Pancreas (tissue), 10 donors: ENCODE measurements at regions not wholly inside any gene's neighbourhood (a gene's known extent, or its start where the extent isn't known, plus 50 kb on each side); places are given as distances from the start of the nearest gene placed in this dataset.

ENCODE experiments used
- ATAC-seq, 4 donors: fragments of 200-7000 bp; cut with Tn5 transposase; one replicate each; pipeline versions ENCODE4 v1.8.0 to v1.9.1; 2020; ENCODE audit warnings: mild to moderate bottlenecking in 4 of 4, moderate library complexity in 4 of 4
- DNase-seq, 6 donors: peaks; one replicate each; pipeline ENCODE4 v3.0.0-alpha.2; 2020
- FAIRE-seq: peaks from 2 replicates; lab custom pipeline; 2012; peaks lifted over from hg19 to GRCh38; lab: Jason Lieb, UNC
- H3K27ac ChIP-seq, 4 donors: fragments of 200-600 bp; sonication (generic); 1 replicate in 3 of 4; 2 replicates in 1 of 4; pipeline versions ENCODE4 v1.5.0 to v1.8.0; 2020
- H3K27me3 ChIP-seq, 4 donors: fragments of 200-600 bp; one replicate each; pipeline ENCODE4 v1.8.0; 2021
- H3K36me3 ChIP-seq, 3 donors: fragments of 200-600 bp; sonication (generic) in 1 of 3; one replicate each; pipeline versions ENCODE4 v1.5.0 to v1.8.0; 2020 to 2021
- H3K4me1 ChIP-seq, 3 donors: fragments of 200-600 bp; one replicate each; pipeline ENCODE4 v1.8.0; 2021
- H3K4me3 ChIP-seq, 4 donors: fragments of 200-600 bp; sonication (generic) in 2 of 4; one replicate each; pipeline versions ENCODE4 v1.5.0 to v1.8.0; 2020 to 2021
- H3K9me3 ChIP-seq, 4 donors: fragments of 200-600 bp; one replicate each; pipeline ENCODE4 v1.8.0; 2021
- CTCF ChIP-seq, 4 donors: fragments of 200-600 bp; sonication (generic) in 3 of 4; IDR thresholded peaks; one replicate each; pipeline versions ENCODE4 v1.5.0 to v1.8.0; 2021; ENCODE audit warnings: antibody characterized with exemption in 4 of 4
- WGBS, 2 donors: extraction: QIAGEN DNeasy Blood & Tissue Kit; methylation state at CpG; one replicate each; pipeline ENCODE4 v1.1.7; 2013; 5-methylcytosine and 5-hydroxymethylcytosine counted together
- intact Hi-C, 3 donors: fragments of 100-400 bp; cut with DNase I; formaldehyde crosslinking; loops; one replicate each; pipeline versions ENCODE4 v1.11.1 to v1.14.2; 2022
- donor health status: healthy with polysubstance abuse.
- donor health status: DM: no; HTN: no; CAD: no; lungs with moderate emphysema.
- donor health status: DM: no; HTN: no; CAD: no.
- donor health status: control.
- donor health status: control.
- donor health status: Bipolar disorder and iron deficiency.
- donor health status: DM: yes; HTN: yes; CAD: no.
- donor health status: DM: no; HTN: no; CAD: no.
- donor health status: DM: no; HTN: no; CAD: no.
- donor health status: DM: yes; HTN: yes; CAD: no.

- TF ChIP-seq CTCF (IDR thresholded peaks at IDR 0.05), result no peak
- intact Hi-C loops, result no loop called here
- H3K4me1 ChIP-seq, result peaks cover 0 to 4% (median 0%) of the 10 kb centered on the region in 3 donors
- H3K4me3 ChIP-seq, result no peak overlapping the region
- H3K36me3 ChIP-seq, result no peaks in the 10 kb centered on the region
- WGBS, 2 donors, result 39 to 44% methylated on average over 6 of the region's 6 CpGs
- no peaks in the 10 kb centered on the region for H3K27me3 ChIP-seq
- peak overlapping the region in 3 of 4 donors; percentile 38 to 57 (median 39) for H3K27ac ChIP-seq
- peak in 1 of 6 donors; percentile 28 for DNase-seq
- no peaks in the 10 kb centered on the region for H3K9me3 ChIP-seq
- ATAC-seq, result peak in 2 of 4 donors; percentile 8 to 57
- FAIRE-seq, result no peak
Measured at GRCh38 chr5:61731267-61731945, 399.3 kb downstream of the ZSWIM6 start.

GRCh38 chr5:61731946-61732314, 399.9 kb downstream of the ZSWIM6 start:
- DNase-seq (no peak), ATAC-seq (peak in 2 of 4 donors; percentile 52 to 59), FAIRE-seq (no peak)
- H3K9me3 ChIP-seq, result no peaks in the 10 kb centered on the region
- peak overlapping the region in 3 of 4 donors; percentile 1 to 57 (median 39) for H3K27ac ChIP-seq
- no peak overlapping the region for H3K4me3 ChIP-seq
- intact Hi-C loops, result no loop called here
- no peaks in the 10 kb centered on the region for H3K36me3 ChIP-seq
- WGBS, 2 donors, result 8% methylated on average over 5 of the region's 5 CpGs
- H3K27me3 ChIP-seq, result no peaks in the 10 kb centered on the region
- TF ChIP-seq CTCF (IDR thresholded peaks at IDR 0.05), result no peak
- peaks cover 0 to 4% (median 0%) of the 10 kb centered on the region in 3 donors for H3K4me1 ChIP-seq

- intact Hi-C loops, result no loop called here
- Histone ChIP-seq H3K4me1 (peaks cover 0 to 4% (median 0%) of the 10 kb centered on the region in 3 donors), H3K27me3 (no peaks in the 10 kb centered on the region), H3K4me3 (no peak overlapping the region), H3K36me3 (no peaks in the 10 kb centered on the region), H3K9me3 (no peaks in the 10 kb centered on the region), H3K27ac (peak overlapping the region in 1 of 4 donors; percentile 1)
- ATAC-seq (peak in 3 of 4 donors; percentile 20 to 30 (median 21)), FAIRE-seq (no peak), DNase-seq (no peak)
- no peak for TF ChIP-seq CTCF (IDR thresholded peaks at IDR 0.05)
- 36 to 47% methylated on average over 12 of the region's 12 CpGs for WGBS, 2 donors
Measured at GRCh38 chr5:61732369-61732768, 400.3 kb downstream of the ZSWIM6 start.

- no peak for FAIRE-seq
- TF ChIP-seq CTCF (IDR thresholded peaks at IDR 0.05), result no peak
- Histone ChIP-seq H3K9me3 (no peaks in the 10 kb centered on the region), H3K4me1 (peaks cover 0 to 4% (median 0%) of the 10 kb centered on the region in 3 donors), H3K36me3 (no peaks in the 10 kb centered on the region), H3K27me3 (no peaks in the 10 kb centered on the region), H3K4me3 (no peak overlapping the region), H3K27ac (no peak overlapping the region)
- intact Hi-C loops, result no loop called here
- 85 to 88% methylated on average over 18 of the region's 18 CpGs for WGBS, 2 donors
- ATAC-seq, result no peak
- no peak for DNase-seq
Measured at GRCh38 chr5:61732796-61733195, 400.7 kb downstream of the ZSWIM6 start.

- H3K27ac ChIP-seq, result peak overlapping the region; percentile 31 to 44 (median 32)
- ATAC-seq (peak in 2 of 4 donors; percentile 25 to 28), DNase-seq (no peak), FAIRE-seq (no peak)
- 78 to 81% methylated on average over 4 of the region's 4 CpGs for WGBS, 2 donors
- no peaks in the 10 kb centered on the region for H3K27me3 ChIP-seq
- no peaks in the 10 kb centered on the region for H3K36me3 ChIP-seq
- intact Hi-C loops, result no loop called here
- no peaks in the 10 kb centered on the region for H3K9me3 ChIP-seq
- no peak overlapping the region for H3K4me3 ChIP-seq
- peaks cover 0 to 4% (median 0%) of the 10 kb centered on the region in 3 donors for H3K4me1 ChIP-seq
- TF ChIP-seq CTCF (IDR thresholded peaks at IDR 0.05), result no peak
Measured at GRCh38 chr5:61734001-61734400, 401.9 kb downstream of the ZSWIM6 start.
